Stimulated activated CD4-positive, alpha-beta T cell treated with anti-CD3 and anti-CD28 coated beads, Interleukin-4, amount 100 ng/mL, for 1 hour (primary cell): ENCODE measurements at regions not wholly inside any gene's neighbourhood (a gene's known extent, or its start where the extent isn't known, plus 50 kb on each side); places are given as distances from the start of the nearest gene placed in this dataset.
"Not testable (repeated sequence)": the region's sequence is repeated elsewhere in the genome, so short reads cannot be mapped to it uniquely, and the experiment has no call there.

Experiments
- DNase-seq: peaks from one replicate; pipeline ENCODE4 v3.0.0-alpha.2; 2020

- no peak for DNase-seq
Measured at GRCh38 chr5:163889369-163889768, 383.9 kb downstream of the MAT2B start.

DNA sequence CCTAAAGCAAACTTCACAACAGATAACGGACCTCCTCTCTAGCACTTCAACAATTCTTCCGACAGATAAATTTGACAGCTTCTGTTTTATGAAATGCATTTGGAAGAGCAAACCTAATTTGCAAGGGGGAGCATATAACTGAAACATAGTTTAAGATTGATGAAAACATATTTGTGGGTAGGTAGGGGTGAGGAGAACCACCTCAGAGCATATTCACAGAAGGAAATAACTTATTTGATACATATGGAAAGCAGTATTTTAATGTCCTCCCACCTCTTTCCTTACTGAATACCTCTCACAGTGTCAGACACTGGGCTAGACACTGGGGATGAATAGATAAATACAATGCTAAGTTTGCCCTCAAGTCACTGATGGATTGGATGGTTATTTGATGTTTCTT is 384.8 kb downstream of the MAT2B start:
- DNase-seq: no peak

DNA sequence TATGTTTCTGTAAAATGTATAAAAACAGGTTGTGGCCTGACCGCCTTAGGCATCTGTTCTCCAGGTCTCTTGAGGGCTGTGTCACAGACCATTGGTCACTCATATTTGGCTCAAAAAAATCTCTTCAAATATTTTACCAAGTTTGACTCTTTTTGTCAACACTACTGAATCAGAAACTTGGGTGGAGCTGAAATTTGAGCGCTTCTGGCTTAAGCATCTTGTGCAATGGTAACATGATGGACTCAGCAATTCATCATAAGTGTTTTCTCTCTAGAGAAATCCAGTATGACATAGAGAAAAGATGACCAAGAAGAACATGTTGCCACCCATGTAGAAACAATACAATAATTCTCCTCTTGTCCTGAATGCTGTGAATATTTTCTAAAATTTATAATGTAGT is 387.9 kb downstream of the MAT2B start:
- DNase-seq: no peak

DNA sequence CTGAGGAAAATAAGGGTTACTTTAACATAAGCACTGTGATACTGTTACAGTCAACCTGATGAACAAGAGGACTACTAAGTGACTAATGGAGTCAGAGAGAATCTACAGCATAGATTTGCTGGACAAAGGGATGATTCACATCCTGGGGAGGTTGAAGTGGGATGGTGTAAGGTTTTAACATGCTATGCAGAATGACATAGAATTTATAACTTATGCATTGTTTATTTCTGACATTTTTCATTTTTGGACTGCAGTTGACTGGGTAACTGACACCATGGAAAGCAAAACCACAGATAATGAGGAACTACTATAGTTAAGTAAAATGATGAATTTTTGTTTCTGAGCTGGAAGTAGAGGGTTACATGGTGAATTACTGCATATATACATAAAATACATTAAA is 389.2 kb downstream of the MAT2B start:
- DNase-seq: no peak

GRCh38 chr5:163898873-163899272 is 393.5 kb downstream of the MAT2B start:
- no peak for DNase-seq

DNA sequence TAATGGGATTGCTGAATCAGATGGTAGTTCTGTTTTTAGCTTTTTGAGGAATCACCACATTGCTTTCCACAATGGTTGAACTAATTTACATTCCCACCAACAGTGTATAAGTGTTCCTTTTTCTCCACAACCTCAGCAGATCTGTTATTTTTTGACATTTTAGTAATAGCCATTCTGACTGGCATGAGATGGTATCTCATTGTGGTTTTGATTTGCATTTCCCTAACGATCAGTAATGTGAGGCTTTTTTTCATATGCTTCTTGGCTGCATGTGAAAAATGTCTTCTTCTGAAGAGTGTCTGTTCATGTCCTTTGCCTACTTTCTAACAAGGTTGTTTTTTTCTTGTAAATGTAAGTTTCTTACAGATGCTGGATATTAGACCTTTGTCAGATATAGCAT is 402.4 kb downstream of the MAT2B start:
- not testable (repeated sequence) for DNase-seq

DNA sequence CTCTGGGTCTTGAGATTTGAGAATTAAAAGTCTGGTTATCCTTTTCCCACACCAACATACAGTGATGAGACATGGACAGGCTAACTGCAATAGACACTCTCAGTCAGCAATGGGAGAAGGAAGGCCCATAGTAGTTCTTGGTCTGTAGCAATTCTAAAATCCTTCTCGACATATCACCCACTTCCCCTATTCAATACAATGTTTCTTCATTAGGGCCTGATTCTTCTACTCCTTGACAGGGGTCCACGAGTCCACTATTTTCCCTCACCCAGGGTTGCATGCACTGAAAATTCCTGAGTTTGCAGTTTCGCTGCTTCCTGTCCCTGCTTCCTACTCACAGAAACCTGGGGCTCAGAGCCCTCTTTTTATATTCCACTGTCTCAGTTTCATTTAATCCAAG is 402.8 kb downstream of the MAT2B start:
- no peak for DNase-seq

GRCh38 chr5:163910226-163910625 is 404.8 kb downstream of the MAT2B start:
- no peak for DNase-seq

- DNase-seq: no peak
Measured at GRCh38 chr5:163912046-163912445, 406.6 kb downstream of the MAT2B start.

- no peak for DNase-seq
Measured at GRCh38 chr5:163913548-163913947, 408.1 kb downstream of the MAT2B start.

- no peak for DNase-seq
Measured at GRCh38 chr5:163914910-163915309, 409.5 kb downstream of the MAT2B start.

- no peak for DNase-seq
Measured at GRCh38 chr5:163915481-163915961, 410.1 kb downstream of the MAT2B start.

- DNase-seq: no peak
Measured at GRCh38 chr5:163916376-163916775, 411.0 kb downstream of the MAT2B start.

GRCh38 chr5:163916861-163917260 is 411.4 kb downstream of the MAT2B start:
- DNase-seq: no peak

- DNase-seq: no peak
Measured at GRCh38 chr5:163917747-163918146, 412.3 kb downstream of the MAT2B start.

GRCh38 chr5:163934990-163935389 is 429.6 kb downstream of the MAT2B start:
- DNase-seq: not testable (repeated sequence)

DNA sequence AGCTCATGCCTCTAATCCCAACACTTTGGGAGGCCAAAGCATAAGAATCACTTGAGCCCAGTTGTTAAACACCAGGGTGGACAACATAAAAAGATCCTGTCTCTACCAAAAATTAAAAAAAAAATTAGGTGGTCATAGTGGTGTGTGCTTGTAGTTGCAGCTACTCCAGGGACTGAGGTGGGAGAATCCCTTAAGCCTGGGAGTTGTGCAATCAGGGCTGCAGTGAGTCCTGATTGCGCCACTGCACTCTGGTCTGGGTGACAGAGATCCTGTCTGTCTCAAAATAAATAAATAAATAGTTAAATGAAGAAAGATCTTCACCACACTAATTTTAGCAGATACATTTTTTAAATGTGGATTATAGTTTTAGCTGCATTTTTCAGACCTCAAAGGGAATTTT is 433.2 kb downstream of the MAT2B start:
- DNase-seq: no peak

DNA sequence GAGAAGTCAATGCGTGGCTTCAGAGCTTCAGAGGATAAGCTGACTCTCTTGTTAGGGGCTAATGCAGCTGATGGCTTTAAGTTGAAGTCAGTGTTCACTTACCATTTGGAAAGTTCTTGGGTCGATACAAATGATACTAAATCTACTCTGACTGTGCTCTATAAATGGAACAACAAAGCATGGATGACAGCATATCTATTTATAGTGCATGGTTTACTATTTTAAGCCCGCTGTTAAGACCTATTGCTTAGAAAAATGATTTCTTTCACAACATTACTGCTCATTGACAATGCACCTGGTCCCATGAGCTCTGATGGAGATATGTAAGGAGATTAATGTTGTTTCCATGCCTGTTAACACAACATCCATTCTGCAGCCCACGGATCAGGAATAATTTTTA is 435.7 kb downstream of the MAT2B start:
- no peak for DNase-seq

DNA sequence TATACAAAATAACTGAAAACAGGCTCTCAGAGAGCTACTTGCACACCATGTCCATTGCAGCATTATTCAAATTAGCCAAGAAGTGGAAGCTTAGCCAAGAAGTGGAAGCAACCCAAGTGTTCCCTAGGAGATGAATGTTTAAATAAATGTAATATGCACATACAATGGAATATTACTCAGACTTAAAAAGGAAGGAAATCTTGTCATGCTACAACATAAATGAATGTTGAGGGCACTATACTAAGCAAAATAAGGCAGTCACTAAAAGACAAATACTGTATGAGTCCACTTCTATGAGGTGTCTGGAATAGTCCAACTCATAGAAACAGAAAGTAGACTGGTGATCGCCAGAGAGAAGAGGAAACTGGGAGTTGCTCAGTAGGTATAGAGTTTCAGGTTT is 438.1 kb downstream of the MAT2B start:
- DNase-seq: no peak

DNA sequence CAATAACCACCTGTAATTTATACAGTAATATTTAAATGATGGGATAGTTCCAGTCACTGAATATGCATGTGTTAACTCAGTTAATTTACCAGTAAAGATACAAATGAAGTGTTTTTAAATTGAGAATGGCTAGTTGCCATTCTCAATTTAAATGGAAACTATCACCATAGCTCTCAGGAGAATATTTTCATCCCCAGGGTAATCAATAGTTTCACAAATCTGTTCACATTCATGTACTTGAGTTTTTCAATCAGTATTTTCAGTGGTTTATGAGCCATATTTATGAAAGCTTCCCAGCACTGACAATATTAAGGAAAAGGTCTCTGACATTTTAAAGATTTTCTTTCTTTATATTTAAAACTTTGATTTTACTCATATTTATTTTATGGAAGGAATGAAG is 439.3 kb downstream of the MAT2B start:
- DNase-seq: no peak

DNA sequence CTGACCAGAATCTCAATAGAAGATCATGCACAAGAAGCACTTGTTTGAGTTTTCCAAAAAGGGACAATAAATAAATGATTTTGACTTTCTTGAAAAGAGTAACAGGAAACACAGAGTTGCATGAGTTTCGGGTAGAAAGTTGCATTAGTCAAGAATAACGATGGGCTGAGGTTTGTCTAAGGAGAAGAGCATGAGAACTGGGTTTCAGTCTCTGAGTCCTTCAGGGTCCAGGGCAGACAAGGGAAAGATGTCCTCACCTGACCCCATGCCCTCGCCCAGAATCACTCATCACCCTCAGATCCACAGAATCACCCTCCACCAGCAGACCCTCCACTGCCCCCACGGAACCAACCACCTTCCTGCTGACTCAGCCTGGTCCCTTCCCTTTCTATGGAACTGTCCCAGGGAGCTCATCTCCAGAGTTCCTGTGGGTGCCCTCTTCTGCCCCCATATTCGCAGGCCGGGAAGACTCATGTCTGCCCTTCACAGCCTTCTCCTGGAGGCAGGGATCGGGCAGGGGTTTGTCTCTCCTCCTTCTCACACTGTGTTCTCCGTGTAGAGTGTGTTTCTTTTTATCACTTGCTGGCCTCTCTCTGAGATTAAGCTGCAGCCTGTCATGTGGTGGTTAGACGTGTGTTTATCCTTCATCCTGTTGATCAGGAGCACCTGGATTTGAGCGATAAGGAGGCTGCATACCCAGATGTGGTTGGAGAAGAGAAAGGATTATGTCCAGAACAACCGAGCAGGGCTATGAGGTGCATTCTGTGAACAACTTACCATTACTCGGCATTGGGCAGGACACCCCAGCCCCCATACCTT is 442.6 kb downstream of the MAT2B start:
- no peak for DNase-seq

- DNase-seq: no peak
Measured at GRCh38 chr5:163950248-163950647, 444.8 kb downstream of the MAT2B start.

- DNase-seq: no peak
Measured at GRCh38 chr5:163951069-163951468, 445.6 kb downstream of the MAT2B start.

- no peak for DNase-seq
Measured at GRCh38 chr5:163953901-163954300, 448.5 kb downstream of the MAT2B start.

DNA sequence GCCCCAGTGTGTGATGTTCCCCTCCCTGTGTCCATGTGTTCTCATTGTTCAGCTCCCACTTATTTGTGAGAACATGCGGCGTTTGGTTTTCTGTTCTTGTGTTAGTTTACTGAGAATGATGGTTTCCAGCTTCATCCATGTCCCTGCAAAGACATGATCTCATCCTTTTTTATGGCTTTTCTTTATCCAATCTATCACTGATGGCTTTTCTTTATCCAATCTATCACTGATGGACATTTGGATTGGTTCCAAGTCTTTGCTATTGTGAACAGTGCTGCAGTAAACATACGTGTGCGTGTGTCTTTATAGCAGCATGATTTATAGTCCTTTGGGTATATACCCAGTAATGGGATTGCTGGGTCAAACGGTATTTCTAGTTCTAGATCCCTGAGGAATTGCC is 455.8 kb downstream of the MAT2B start:
- DNase-seq: not testable (repeated sequence)
